SK-N-SH (cell line): ENCODE measurements at regions not wholly inside any gene's neighbourhood (a gene's known extent, or its start where the extent isn't known, plus 50 kb on each side); places are given as distances from the start of the nearest gene placed in this dataset.

Source experiments
- CTCF ChIA-PET: fragments of 300-600, 350-600 bp; formaldehyde crosslinking; extraction: SDS; loops from one replicate; lab custom pipeline; 2021; lab: Yijun Ruan, JAX
- POLR2A ChIA-PET: fragments of 350-600 bp; sonication (Branson Sonifier 250); formaldehyde crosslinking; extraction: SDS; loops from one replicate; lab custom pipeline; 2020; ENCODE audit warnings: antibody characterized with exemption, inconsistent platforms; lab: Yijun Ruan, JAX
- DNase-seq: peaks from one replicate; pipeline ENCODE4 v3.0.0; 2012
- H2AFZ ChIP-seq: fragments of 200-600 bp; sonication (generic); 2 replicates; pipeline ENCODE4 v1.8.1; 2016; ENCODE audit warnings: antibody characterized with exemption, mild to moderate bottlenecking, low read depth
- H3F3A ChIP-seq: fragments of 200-600 bp; sonication (generic); replicated peaks from 2 replicates; pipeline ENCODE3; 2016; ENCODE audit warnings: antibody characterized with exemption, mild to moderate bottlenecking; ENCODE audit not compliant: insufficient read depth
- H3K27ac ChIP-seq, 2 experiments: fragments of 200-500 bp in 1 of 2; fragments of 200-600 bp in 1 of 2; sonication (Bioruptor generic) in 1 of 2; sonication (generic), shearing (Covaris generic) in 1 of 2; 2 replicates each; pipeline versions ENCODE4 v1.5.1 to v1.6.1; 2014 to 2016; ENCODE audit warnings: low read depth in 2 of 2, inconsistent platforms in 1 of 2, low read length in 1 of 2, mild to moderate bottlenecking in 1 of 2, mixed read lengths in 1 of 2
- H3K27me3 ChIP-seq: fragments of 200-600 bp; sonication (generic), shearing (Covaris generic); 2 replicates; pipeline ENCODE4 v1.6.1; 2016; ENCODE audit warnings: mixed run types; ENCODE audit not compliant: insufficient read depth
- H3K36me3 ChIP-seq, 2 experiments: fragments of 200-500 bp in 1 of 2; fragments of 200-600 bp in 1 of 2; sonication (Bioruptor generic) in 1 of 2; sonication (generic) in 1 of 2; replicated peaks in 1 of 2; 2 replicates each; pipeline versions ENCODE3 to v1.5.1; 2014 to 2016; ENCODE audit warnings: low read length in 1 of 2, mild to moderate bottlenecking in 1 of 2; ENCODE audit not compliant: insufficient read depth in 2 of 2, control insufficient read depth in 1 of 2
- H3K4me1 ChIP-seq, 2 experiments: fragments of 200-500 bp in 1 of 2; fragments of 200-600 bp in 1 of 2; sonication (Bioruptor generic) in 1 of 2; sonication (generic), shearing (Covaris generic) in 1 of 2; 2 replicates each; pipeline versions ENCODE4 v1.5.1 to v1.6.1; 2014 to 2016; ENCODE audit warnings: low read depth in 1 of 2, low read length in 1 of 2, mixed run types in 1 of 2; ENCODE audit not compliant: insufficient read depth in 2 of 2, control insufficient read depth in 1 of 2
- H3K4me2 ChIP-seq: fragments of 200-600 bp; sonication (generic), shearing (Covaris generic); 2 replicates; pipeline ENCODE4 v1.6.1; 2017; ENCODE audit warnings: mixed run types
- H3K4me3 ChIP-seq, 2 experiments: fragments of 200-500 bp in 1 of 2; fragments of 200-600 bp in 1 of 2; sonication (Bioruptor generic) in 1 of 2; sonication (generic), shearing (Covaris generic) in 1 of 2; 2 replicates each; pipeline versions ENCODE4 v1.5.1 to v1.8.1; 2014 to 2016; ENCODE audit warnings: low read depth in 2 of 2, inconsistent platforms in 1 of 2, low read length in 1 of 2, mild to moderate bottlenecking in 1 of 2, mixed read lengths in 1 of 2, moderate library complexity in 1 of 2
- H3K79me2 ChIP-seq: fragments of 200-600 bp; sonication (generic); 2 replicates; pipeline ENCODE4 v1.8.1; 2017; ENCODE audit warnings: mild to moderate bottlenecking; ENCODE audit not compliant: insufficient read depth
- H3K9ac ChIP-seq: fragments of 200-600 bp; sonication (generic); 2 replicates; pipeline ENCODE4 v1.6.1; 2017; ENCODE audit warnings: mixed run types
- H3K9me2 ChIP-seq: fragments of 200-600 bp; sonication (generic); 2 replicates; pipeline ENCODE4 v1.6.1; 2017; ENCODE audit warnings: mixed run types
- H3K9me3 ChIP-seq: fragments of 200-600 bp; sonication (generic); 2 replicates; pipeline ENCODE4 v1.6.1; 2017; ENCODE audit warnings: mixed run types, mild to moderate bottlenecking, moderate library complexity
- H4K20me1 ChIP-seq: fragments of 200-600 bp; sonication (generic); 2 replicates; pipeline ENCODE4 v1.6.1; 2017; ENCODE audit warnings: mild to moderate bottlenecking, mixed run types; ENCODE audit not compliant: insufficient read depth
- EZH2phosphoT487 ChIP-seq: fragments of 200-600 bp; sonication (generic); IDR thresholded peaks from 2 replicates; pipeline ENCODE4 v1.6.1; 2017; ENCODE audit warnings: low read depth, mixed run types, mild to moderate bottlenecking, antibody characterized with exemption, moderate library complexity, borderline replicate concordance
- JUND ChIP-seq: IDR thresholded peaks from 2 replicates; pipeline ENCODE4 v1.4.0; 2012
- MAX ChIP-seq: IDR thresholded peaks from 2 replicates; pipeline ENCODE4 v1.4.0; 2012; ENCODE audit warnings: low read depth
- MXI1 ChIP-seq: IDR thresholded peaks from 2 replicates; pipeline ENCODE4 v1.6.1; 2012; ENCODE audit warnings: mild to moderate bottlenecking, low read depth, low read length, improper control_type of control experiment
- PBX3 ChIP-seq: IDR thresholded peaks from 2 replicates; pipeline ENCODE4; 2012
- RCOR1 ChIP-seq: fragments of 150-350 bp; IDR thresholded peaks from 2 replicates; pipeline ENCODE4 v1.6.1; 2017; ENCODE audit warnings: antibody characterized with exemption, low read length
- REST ChIP-seq: IDR thresholded peaks from 2 replicates; pipeline ENCODE4 v1.6.1; 2012; ENCODE audit warnings: mild to moderate bottlenecking, low read depth, low read length, moderate library complexity
- RFX5 ChIP-seq: IDR thresholded peaks from 2 replicates; pipeline ENCODE4 v1.6.1; 2012; ENCODE audit warnings: mild to moderate bottlenecking, improper control_type of control experiment, low read length
- SIN3A ChIP-seq: IDR thresholded peaks from 2 replicates; pipeline ENCODE4 v1.6.1; 2012; ENCODE audit warnings: low read depth, mild to moderate bottlenecking, low read length, moderate library complexity, borderline replicate concordance
- SMC3 ChIP-seq: IDR thresholded peaks from 2 replicates; pipeline ENCODE4 v1.6.1; 2012; ENCODE audit warnings: low read depth, low read length, improper control_type of control experiment
- TEAD4 ChIP-seq: IDR thresholded peaks from 2 replicates; pipeline ENCODE4 v1.4.0; 2012; ENCODE audit warnings: mild to moderate bottlenecking, borderline replicate concordance; ENCODE audit not compliant: insufficient read depth
- WGBS: methylation state at CpG from one replicate; pipeline ENCODE4 v1.1.6; 2017; ENCODE audit warnings: low lambda C conversion rate; 5-methylcytosine and 5-hydroxymethylcytosine counted together
- TF ChIP-seq, protein P1 (sequence below): fragments of 200-600 bp; sonication (generic); IDR thresholded peaks from 2 replicates; pipeline ENCODE4 v1.6.1; 2017; ENCODE audit warnings: antibody characterized with exemption, mild to moderate bottlenecking, moderate library complexity

- Histone ChIP-seq H3K27me3 (no peaks in the 10 kb centered on the region), H3K4me3 (no peak overlapping the region), H3K4me2 (no peak overlapping the region), H4K20me1 (no peaks in the 10 kb centered on the region), H3K27ac (no peak overlapping the region), H3K4me1 (peaks cover 0 to 3% of the 10 kb centered on the region in 2 experiments; a peak in 1 of 4 replicates), H3K79me2 (no peaks in the 10 kb centered on the region), H3F3A (no peaks in the 10 kb centered on the region), H3K9me2 (no peaks in the 10 kb centered on the region), H3K9ac (no peak overlapping the region), H2AFZ (no peak overlapping the region), H3K36me3 (no peaks in the 10 kb centered on the region)
- ChIA-PET CTCF (no interaction called here), POLR2A (no interaction called here)
- TF ChIP-seq MXI1 = no peak
- no peak for TF ChIP-seq SMC3
- TF ChIP-seq RFX5 = no peak
- TF ChIP-seq EZH2phosphoT487 = no peak
- no peak for TF ChIP-seq PBX3
- no peak for TF ChIP-seq RCOR1
- no peak for TF ChIP-seq REST
- no peak for TF ChIP-seq MAX
- no peak for TF ChIP-seq TEAD4
- no peak for TF ChIP-seq JUND
- TF ChIP-seq, protein P1, sequence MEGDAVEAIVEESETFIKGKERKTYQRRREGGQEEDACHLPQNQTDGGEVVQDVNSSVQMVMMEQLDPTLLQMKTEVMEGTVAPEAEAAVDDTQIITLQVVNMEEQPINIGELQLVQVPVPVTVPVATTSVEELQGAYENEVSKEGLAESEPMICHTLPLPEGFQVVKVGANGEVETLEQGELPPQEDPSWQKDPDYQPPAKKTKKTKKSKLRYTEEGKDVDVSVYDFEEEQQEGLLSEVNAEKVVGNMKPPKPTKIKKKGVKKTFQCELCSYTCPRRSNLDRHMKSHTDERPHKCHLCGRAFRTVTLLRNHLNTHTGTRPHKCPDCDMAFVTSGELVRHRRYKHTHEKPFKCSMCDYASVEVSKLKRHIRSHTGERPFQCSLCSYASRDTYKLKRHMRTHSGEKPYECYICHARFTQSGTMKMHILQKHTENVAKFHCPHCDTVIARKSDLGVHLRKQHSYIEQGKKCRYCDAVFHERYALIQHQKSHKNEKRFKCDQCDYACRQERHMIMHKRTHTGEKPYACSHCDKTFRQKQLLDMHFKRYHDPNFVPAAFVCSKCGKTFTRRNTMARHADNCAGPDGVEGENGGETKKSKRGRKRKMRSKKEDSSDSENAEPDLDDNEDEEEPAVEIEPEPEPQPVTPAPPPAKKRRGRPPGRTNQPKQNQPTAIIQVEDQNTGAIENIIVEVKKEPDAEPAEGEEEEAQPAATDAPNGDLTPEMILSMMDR = no peak
- no peak for TF ChIP-seq SIN3A
- TF ChIP-seq, all 33 proteins: peak for 0
- DNase-seq = no peak
- H3K9me3 ChIP-seq = no peaks in the 10 kb centered on the region
- 46% methylated on average over 2 of the region's 2 CpGs for WGBS
These were observed 58.9 kb upstream of the ARHGAP24 start for GRCh38 chr4:85416094-85416493.
